HG03378 (cell line): ENCODE measurements at regions not wholly inside any gene's neighbourhood (a gene's known extent, or its start where the extent isn't known, plus 50 kb on each side); places are given as distances from the start of the nearest gene placed in this dataset.

Experiments
- ATAC-seq: cut with Tn5 transposase; IDR thresholded peaks from one replicate; pipeline ENCODE4 v1.9.1; 2021; ENCODE audit warnings: mild to moderate bottlenecking, moderate library complexity; ENCODE audit not compliant: unreplicated experiment

DNA sequence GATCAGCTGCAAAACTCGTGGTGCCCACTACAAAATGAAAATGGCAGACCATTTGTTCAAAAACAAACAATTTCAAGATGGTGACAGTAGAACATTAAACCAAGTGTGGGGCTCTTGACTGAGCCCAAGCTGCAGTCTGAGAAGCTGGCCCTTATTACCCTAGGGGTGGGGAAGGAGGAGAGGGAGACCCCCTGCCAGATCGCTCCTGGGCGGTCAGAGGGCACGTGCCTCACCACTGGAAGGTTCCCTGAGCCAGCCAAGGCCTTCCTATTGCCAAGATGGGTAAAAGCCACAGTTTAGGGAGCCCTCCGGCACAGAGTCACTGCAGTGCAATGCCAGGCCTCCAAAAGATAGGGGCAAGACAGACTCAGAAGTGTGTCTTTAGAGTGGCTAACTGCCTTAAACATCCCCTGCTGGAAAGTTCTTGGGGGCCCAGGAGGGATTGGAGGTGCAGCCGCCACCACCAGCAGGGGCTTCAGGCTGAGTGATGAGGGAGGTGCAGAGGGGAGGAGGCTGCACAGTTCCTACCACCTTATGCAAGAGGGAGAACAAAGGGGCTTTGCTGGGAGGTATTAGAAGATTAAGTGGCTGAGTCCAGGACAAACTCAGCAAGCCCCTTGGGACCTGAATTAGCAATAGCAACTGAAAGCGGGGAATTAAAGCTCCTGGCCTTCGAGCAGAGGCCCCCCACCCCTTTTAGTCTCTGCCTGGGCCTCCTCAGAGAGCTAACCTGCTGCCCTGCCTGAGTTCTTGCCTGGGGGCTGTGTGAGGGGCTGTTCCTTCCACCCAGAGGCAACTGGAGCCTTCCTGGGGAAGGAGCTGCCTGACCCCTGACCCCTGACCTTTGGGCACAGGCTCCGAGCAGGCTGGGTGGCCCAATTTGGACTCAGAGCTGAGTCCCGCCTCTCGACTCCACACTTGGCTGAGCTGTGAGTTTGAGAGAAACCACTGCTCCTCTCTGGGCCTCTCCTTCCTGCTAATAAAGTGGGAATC lies 88.4 kb downstream of the VEGFA start:
- no peak for ATAC-seq

DNA sequence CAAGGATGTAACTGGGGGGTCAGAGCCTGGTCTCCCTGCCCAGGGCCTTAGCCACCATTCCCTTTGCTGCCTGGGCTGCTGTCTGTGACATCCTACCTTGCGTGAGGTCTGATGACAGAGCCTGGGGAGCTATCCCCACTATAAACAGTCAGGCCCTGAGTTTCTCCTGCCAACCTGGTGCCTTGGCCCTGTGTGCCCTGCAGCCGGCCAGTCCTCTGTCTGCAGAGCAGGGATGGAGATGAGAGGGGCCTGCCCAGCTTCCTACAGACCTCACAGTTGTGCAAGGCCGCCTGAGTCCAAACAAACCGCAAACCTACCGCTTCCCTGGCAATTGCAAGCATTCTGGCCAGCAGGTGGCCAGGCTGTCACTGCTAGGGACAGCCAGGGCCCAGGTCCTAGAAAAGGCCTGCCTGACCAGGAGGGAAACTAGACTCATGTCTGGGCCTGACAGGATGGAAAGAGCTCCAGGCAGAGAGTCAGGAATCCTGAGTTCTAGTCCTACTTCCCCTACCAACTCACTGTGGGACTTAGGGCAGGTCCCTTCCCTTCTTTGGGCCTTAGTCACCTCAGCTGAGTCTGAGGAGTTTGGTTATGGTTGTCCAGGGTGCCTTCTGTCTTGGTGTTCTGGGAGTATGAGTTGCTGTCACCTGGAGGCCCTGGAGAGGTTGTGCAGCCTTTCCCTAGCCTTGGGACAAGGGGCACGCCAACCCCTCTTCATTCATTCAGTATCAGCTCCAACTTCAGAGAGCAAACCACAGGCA lies 86.2 kb downstream of the VEGFA start:
- ATAC-seq = no peak

DNA sequence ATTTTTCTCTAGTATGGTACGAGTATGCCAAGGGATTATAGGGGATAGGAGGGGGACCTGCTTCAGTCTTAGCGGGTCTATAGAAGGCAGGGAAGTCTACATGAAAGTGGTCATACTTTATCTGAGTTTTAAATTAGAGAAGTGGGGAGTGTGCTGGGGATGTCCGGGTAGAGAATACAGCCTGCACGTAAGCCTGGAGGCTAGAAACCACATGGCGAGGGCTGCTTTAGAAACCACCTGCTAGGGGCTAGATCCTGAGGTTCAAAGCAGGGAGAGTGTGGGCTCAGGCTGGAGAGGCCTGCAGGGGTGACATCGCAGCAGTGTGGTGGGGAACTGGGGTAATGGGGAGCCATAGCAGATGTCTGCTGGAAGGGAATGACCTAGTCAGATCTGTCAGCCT lies 85.2 kb downstream of the VEGFA start:
- no peak for ATAC-seq

DNA sequence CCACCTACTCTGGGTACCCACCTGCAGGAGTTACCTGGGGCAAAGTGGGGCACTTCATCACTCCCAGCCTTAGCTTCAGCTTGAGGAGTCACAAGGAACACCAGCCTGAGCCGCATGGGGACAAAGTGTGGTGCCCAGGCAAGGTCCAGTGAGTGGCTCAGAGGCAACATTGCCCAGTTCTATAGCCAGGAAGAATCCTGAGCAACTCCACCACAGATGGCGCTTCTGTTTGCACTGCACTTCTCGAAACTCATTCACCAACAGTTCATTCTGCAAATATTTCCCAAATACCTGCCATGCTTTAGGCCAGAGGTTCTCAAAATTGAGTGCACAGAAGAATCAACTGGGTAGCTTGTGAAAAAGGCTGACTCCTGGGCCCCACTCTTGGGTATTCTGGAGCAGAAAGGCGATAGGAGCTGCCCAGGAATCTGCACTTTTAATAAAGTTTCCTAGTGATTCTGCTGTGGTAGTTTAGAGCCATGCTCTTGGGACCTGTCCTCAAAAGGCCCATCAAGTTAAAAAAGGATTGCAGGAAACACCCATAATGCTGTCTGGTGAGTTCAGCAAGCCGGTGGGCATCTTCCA lies 83.1 kb downstream of the VEGFA start:
- no peak for ATAC-seq

DNA sequence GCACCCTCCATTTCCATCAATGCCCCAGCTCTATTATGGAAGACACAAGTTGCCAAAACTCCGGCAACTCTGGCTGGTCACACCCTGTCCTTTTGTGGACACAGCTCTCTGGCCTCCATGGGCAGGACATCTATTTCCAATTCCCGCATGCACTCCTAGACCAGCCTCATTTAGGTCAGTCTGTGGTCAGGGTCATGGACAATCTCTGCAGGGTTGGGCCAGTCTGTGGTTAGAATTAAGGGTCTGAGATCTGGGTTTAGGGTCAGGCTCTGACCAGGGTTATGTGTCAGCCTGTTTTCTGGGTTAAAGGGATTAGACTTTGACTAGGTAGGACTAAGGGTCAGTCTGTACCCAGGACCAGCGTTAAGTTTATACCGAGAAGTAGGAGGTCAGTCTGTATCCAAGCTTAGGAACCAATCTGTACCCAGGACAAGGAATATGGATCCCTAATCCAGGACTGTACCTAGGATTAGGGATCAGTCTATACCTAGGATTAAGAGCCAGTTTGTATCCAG lies 82.4 kb downstream of the VEGFA start:
- ATAC-seq = no peak

DNA sequence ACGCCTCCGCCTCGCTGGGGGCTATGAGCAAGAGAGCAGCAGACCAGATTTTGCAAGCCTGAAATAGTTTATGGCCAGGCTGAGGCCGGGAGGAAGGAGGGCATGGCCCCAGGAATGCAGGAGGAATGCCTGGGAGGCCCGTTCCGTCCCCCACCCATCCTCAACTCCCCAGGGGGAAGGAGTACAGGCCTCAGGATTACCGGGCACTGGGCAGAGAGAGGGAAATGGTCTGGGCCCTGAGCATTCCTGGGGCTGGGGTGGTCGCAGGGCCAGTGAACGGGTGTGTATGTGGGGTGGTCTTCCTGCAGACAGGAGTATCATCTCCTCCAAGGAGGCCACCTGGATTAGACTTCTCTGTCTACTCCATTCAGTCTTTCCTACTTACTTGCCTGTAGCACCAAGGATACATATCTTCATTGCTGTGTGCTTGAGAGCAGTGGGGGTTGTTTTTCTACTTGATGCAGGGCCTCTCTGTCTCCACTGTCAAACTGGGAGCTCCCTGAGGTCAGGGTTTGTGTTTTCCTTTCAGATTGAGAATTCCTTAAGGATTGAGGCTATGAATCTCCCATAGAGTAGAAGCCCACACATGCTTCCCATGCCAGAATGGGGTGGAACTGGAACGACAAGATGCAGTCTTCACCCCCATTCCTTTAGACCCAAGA lies 81.3 kb downstream of the VEGFA start:
- ATAC-seq = no peak

DNA sequence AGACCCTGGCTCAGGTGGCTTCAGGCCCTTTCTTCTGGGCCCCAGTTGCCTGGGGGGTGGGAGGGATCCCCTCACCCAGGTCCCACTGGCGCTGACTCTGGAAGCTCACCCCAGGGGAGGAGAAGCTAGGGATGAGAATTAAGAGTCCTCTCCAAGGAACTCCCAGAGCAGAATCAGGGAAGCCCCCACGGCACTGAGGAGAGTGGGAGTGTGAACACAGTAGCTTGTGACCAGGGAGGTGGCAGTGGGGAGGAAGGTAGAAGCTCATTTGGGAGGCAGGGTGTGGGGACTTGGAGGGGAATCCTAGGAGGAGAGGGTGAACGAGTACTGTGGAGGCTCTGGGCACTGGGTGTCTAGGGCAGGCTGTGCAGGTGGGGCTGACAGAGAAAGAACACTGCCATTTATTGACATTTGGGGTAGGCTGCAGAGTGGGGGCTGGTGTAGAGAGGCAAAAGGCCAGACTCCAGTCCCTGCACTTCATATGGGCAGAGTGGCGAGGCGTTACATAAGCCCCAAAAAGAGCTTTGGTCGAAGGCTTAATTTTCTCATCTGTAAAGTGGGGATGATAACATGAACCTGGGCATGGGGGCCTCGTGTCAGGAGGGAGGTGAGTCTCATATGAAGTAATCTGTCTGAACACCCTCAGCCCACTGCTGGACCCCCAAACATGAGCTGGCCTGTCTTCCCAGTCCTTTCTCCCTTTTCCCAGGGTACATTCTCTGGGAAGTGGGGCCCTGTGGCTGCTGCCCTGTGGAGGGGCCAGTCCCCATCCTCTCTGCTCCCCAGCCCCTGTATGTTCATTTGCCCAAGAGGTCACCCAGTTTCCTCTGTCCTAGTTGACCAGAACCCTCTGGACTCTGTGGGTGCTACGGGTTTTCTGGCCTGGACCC lies 80.5 kb downstream of the VEGFA start:
- ATAC-seq = no peak

DNA sequence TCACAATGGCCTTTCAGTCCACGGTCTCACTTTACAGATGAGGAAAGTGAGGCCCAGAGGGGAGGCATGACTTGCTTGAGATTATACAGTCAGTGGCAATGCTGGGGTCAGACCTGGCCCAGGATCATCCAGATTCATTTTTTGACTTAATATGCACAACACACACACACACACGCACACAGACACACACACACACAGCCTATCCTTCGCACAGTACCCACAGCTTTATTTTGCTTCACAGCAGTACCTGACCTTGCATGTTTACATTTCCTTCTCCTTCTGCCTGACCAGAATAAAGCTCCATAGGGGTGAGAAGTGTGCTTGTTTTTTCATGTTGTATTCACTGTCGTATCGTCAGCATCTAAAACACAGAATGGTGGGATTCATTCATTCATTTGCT lies 79.8 kb downstream of the VEGFA start:
- ATAC-seq = no peak

DNA sequence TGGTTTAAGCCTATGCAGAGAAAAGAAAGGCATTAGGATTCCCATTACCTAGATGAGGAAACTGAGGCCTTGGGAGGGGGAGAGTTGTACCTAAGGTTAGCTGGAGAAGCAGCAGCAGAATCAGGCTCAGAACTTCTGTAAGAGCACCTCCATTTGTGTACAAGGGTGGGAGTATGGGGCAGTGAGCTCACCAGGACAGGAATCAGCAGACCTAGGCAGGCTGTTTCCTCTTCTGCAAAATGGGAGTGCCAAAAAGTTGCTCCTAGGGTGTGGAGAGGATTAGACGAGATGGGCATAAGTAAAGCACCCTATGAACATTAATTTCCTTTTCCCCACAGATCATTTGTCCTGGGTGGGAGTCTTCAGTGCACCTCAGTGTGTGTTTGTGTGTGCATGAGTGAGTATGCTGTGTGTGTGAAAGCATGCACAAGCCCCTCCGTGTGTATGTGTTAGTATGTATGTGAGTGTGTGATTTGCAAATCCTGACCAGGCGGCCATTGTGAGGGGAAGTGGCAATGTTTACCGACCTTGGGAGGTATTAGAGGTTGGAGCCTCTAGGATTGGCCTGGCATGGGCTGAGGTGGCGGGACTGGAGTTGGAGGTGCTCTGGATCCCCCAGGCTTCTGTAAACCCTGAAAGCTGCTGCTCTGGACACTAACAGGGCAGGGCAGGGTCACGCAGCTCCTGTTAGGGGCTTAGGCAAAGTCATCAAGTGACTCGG lies 78.8 kb downstream of the VEGFA start:
- no peak for ATAC-seq

DNA sequence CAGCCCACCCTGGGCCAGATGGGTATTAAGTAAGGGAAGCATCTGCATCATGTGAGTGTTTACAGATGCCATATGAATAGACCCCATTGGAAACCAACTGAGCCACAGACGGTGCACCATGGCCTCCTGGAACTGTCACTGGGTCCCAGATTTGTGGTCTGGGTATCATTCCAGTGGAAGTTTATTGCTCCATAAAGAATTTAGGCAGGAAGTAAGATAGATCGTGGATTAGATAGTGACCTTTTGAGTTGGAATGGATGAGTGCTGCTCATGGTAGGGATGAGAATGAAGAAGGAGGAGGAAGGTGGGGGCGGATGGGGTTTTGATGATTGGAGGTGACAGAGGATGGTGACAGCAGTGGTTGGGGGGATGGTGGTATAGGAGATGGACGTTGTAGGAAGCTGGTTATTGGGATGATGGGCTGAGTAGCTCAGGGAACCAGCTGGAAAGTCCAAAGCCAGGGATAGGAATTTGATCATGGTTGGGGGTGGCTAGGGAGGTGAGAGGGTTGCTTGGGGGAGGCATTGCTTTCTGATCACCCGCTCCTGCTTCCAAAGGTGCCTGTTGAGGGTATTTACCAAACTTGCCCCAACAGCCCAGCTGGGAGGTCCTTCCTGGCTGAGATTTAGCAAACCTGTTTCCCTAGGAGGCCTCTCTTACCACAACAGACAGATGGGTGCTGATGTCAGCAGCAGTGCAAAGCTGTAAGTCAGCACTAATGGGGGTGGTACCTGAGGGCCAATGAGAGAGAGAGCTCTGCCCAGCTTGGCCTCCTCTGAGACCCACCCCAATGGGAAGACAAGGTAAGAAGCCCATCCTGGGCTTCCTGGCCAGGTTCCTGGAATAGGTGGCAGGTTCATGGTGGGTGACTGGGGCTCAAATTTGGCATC lies 78.0 kb downstream of the VEGFA start:
- no peak for ATAC-seq

DNA sequence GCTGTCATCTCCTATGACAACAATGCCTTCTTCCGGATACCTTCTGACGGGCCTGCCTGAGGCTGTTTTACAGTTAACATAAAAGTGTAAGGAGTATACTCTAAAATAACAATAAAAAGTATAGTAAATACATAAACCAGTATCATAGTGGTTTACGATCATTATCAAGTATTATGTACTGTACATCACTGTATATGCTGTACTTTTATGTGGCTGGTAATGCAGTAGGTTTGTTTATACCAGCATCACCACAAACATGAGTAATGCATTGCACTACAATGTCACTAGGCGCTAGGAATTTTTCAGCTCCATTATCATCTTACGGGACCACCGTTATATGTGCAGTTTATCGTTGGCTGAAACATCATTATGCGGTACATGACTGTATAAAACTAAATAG lies 76.5 kb downstream of the VEGFA start:
- ATAC-seq = no peak

DNA sequence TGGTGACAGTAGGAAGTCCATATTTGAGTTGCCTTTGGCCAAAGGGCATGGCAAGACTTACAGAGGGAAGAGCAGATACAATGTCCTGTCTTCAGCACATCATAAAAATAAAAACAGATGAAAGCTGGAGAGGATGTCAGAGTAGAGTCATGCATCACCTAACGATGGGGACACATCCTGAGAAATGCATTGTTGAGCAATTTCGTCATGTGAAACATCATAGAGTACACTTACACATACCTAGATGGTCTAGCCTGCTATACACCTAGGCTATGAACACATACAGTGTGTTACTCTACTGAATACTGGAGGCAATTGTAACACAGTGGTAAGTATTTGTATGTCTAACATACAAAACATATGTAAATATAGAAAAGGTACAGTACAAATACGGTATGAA lies 75.6 kb downstream of the VEGFA start:
- no peak for ATAC-seq

DNA sequence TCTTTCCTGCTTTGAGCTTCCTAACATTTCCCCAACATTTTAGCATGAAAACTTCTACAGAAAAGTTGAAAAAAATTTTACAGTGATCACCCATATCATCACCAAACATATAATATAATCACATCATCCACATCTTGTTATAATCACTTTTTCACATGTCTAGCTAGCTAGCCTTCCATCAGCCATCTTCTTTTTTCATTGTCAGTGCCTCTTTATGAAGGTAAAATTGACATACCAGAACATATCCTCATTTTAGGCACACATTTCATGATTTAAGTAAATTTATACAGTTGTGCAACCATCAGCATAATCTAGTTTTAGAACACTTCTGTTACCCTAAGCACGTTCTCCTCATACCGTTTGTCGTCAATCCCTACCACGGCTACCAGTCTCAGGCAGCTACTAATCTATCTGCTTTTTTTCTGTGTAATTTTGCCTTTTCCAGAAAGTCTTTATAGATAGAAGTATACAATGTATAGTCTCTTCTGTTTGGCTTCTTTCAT lies 73.7 kb downstream of the VEGFA start:
- no peak for ATAC-seq

DNA sequence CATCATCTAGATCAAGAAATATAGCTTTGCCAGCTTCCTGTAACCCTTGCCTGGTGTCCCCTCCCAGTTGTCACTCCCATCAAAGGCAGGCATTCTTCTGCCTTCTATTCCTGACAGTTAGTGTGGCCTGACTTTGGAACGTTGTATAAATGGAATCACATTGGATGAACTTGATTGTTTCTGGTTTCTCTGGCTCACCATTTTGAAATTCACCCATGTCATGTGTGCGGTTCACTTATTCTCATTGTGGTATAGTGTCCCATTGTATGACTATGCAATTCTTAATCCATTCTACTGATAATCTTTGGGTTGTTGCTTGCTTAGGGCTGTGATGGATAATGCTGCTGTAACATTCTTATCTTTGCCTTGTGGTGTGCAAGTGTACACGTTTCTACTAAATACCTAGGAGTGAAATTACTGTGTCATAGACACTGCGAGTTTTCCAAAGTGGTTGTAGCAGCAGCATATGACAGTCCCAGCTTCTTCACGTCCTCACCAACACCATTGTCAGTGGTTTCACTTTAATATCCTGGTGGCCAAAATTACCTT lies 73.2 kb downstream of the VEGFA start:
- ATAC-seq = no peak

DNA sequence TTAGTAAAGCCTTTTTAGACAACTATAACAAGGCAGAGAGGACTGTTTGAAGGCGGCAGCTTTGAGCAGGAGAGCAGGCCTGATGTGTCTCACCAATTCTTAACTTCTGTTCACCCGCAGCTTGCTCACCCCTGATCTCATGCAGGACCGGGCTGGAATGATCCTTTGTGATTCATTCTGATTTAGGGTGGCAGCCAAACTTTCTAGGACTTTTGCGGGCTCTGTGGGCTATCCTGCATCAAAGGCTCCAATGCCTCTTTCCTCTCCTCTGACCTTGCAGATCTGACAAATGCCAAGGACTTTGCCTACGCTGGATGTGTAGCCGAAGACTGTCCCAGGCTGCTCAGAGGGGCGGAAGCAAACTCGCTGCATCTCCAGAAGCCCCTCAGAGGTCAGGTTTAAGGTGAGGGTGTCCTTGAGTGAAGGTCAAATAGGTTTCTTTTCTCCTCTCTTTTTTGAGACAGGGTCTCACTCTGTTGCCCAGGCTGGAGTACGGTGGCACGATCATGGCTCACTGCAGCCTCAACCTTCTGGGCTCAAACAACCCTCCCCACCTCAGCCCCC lies 72.3 kb downstream of the VEGFA start:
- no peak for ATAC-seq

DNA sequence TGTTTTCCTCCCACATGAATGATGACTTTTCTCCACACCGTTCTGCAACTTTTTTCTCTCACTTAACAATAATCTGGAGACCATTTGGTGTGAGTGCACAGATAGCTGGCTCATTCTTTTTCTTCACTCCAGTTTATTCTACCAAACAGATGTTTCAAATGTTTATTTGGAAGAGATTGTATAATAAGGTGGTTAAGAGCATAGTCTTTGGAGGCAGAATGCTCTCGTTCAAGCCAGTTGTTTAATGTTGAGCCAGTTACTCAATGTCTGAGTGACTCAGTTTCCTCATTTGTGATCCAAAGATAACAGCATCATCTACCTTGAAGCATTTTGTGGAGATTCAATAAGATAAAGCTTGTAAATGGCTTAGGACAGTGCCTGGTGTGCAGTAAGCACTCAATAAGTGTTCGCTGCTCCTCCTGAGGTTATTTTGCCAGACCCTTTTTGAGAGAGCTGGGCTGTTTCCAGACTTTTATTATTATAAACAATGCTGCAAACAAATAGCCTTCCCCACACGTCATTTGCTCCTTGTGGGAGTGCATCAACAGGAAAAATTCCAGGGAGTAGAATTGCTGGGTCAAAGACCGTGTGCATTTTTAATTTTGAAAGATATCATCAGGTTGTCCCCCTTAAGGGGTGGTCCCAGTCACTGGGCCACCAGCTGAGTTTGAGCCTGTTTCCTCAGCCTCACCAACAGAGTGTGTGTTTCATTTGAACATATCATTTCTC lies 70.6 kb downstream of the VEGFA start:
- no peak for ATAC-seq
